Astrocyte (in vitro differentiated cells and primary cell): ENCODE measurements at regions not wholly inside any gene's neighbourhood (a gene's known extent, or its start where the extent isn't known, plus 50 kb on each side); places are given as distances from the start of the nearest gene placed in this dataset.

Experiments used
- DNase-seq: peaks from one replicate; pipeline ENCODE4 v3.0.0-alpha.2; 2010; ENCODE audit warnings: low read depth
- FAIRE-seq: peaks from 2 replicates; lab custom pipeline; 2011; peaks lifted over from hg19 to GRCh38; lab: Jason Lieb, UNC
- H2AFZ ChIP-seq: 2 replicates; pipeline ENCODE4 v1.6.0; 2012; ENCODE audit warnings: low read depth, low read length, inconsistent platforms
- H3K27ac ChIP-seq: 2 replicates; pipeline ENCODE4 v1.5.1; 2011; ENCODE audit warnings: low read depth, low read length, inconsistent platforms
- H3K27me3 ChIP-seq: 2 replicates; pipeline ENCODE4 v1.6.0; 2011; ENCODE audit warnings: low read length, inconsistent platforms; ENCODE audit not compliant: insufficient read depth
- H3K36me3 ChIP-seq: 2 replicates; pipeline ENCODE4 v1.5.1; 2011; ENCODE audit warnings: low read length, inconsistent platforms; ENCODE audit not compliant: insufficient read depth
- H3K4me1 ChIP-seq: 2 replicates; pipeline ENCODE4 v1.5.1; 2011; ENCODE audit warnings: low read length, inconsistent platforms; ENCODE audit not compliant: insufficient read depth
- H3K4me2 ChIP-seq: 2 replicates; pipeline ENCODE4 v1.6.0; 2012; ENCODE audit warnings: low read length, inconsistent platforms
- H3K4me3 ChIP-seq: 2 replicates; pipeline ENCODE4 v1.5.1; 2011; ENCODE audit warnings: low read depth, mild to moderate bottlenecking, low read length, inconsistent platforms; ENCODE audit not compliant: insufficient read depth
- H3K79me2 ChIP-seq: 2 replicates; pipeline ENCODE4 v1.6.0; 2012; ENCODE audit warnings: mild to moderate bottlenecking, low read length, inconsistent platforms; ENCODE audit not compliant: insufficient read depth
- H3K9ac ChIP-seq: 2 replicates; pipeline ENCODE4 v1.6.0; 2012; ENCODE audit warnings: mild to moderate bottlenecking, low read length, inconsistent platforms
- H3K9me3 ChIP-seq: 2 replicates; pipeline ENCODE4 v1.5.1; 2012; ENCODE audit warnings: low read depth, mild to moderate bottlenecking, low read length, inconsistent platforms; ENCODE audit not compliant: insufficient read depth
- H4K20me1 ChIP-seq: 2 replicates; pipeline ENCODE4 v1.6.0; 2012; ENCODE audit warnings: low read length, inconsistent platforms; ENCODE audit not compliant: insufficient read depth
- H3K27ac Mint-ChIP-seq: one replicate; pipeline ENCODE4 v1.8.0; 2021; ENCODE audit warnings: mild to moderate bottlenecking, mixed read lengths; ENCODE audit not compliant: unreplicated experiment
- H3K27me3 Mint-ChIP-seq: one replicate; pipeline ENCODE4 v1.8.0; 2021; ENCODE audit warnings: low read depth, mixed read lengths; ENCODE audit not compliant: unreplicated experiment
- H3K36me3 Mint-ChIP-seq: one replicate; pipeline ENCODE4 v1.8.0; 2021; ENCODE audit warnings: low read depth, mixed read lengths; ENCODE audit not compliant: unreplicated experiment
- H3K4me1 Mint-ChIP-seq: one replicate; pipeline ENCODE4 v1.8.0; 2021; ENCODE audit warnings: low read depth, mixed read lengths; ENCODE audit not compliant: unreplicated experiment
- H3K4me3 Mint-ChIP-seq: one replicate; pipeline ENCODE4 v1.8.0; 2021; ENCODE audit warnings: mild to moderate bottlenecking, moderate library complexity, mixed read lengths; ENCODE audit not compliant: unreplicated experiment
- H3K9me3 Mint-ChIP-seq: one replicate; pipeline ENCODE4 v1.8.0; 2021; ENCODE audit warnings: mild to moderate bottlenecking, mixed read lengths; ENCODE audit not compliant: unreplicated experiment
- CTCF ChIP-seq: IDR thresholded peaks from 2 replicates; pipeline ENCODE4 v1.5.1; 2011; ENCODE audit warnings: low read depth, mild to moderate bottlenecking, inconsistent platforms, low read length, moderate library complexity; ENCODE audit not compliant: insufficient read depth
- EZH2 ChIP-seq: IDR thresholded peaks from 2 replicates; pipeline ENCODE4 v1.6.1; 2012; ENCODE audit warnings: mild to moderate bottlenecking, low read length, inconsistent platforms; ENCODE audit not compliant: insufficient read depth

DNA sequence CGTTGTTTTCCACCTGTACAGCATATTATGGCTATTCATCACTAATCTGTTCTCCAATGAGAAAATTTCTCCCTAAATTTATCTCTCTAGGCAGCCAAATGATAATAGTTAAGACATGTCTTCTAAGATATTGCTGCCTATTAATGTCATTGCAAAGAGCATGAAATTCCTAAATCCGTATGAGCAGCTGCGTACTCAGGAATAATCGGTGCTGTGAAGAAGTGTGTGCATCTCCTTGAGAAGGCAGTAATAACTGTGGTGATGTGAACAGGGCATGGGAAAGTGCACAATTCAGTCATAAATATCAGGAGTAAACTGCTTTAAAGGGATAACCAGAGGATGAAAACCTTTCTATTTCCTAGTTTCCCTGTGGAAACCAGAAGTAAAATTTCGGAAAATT, 112.2 kb downstream of the SLITRK5 start:
- TF ChIP-seq EZH2 (no peak), CTCF (no peak)
- H2AFZ ChIP-seq = no peak overlapping the region
- Mint-ChIP-seq H3K27me3 (no peaks in the 10 kb centered on the region), H3K27ac (no peak overlapping the region), H3K9me3 (no peaks in the 10 kb centered on the region), H3K4me3 (no peak overlapping the region), H3K36me3 (no peaks in the 10 kb centered on the region), H3K4me1 (no peaks in the 10 kb centered on the region)
- H3K9me3 ChIP-seq = no peaks in the 10 kb centered on the region
- H3K9ac ChIP-seq = no peak overlapping the region
- no peaks in the 10 kb centered on the region for H3K79me2 ChIP-seq
- H3K4me1 ChIP-seq = no peaks in the 10 kb centered on the region
- H3K27me3 ChIP-seq = no peaks in the 10 kb centered on the region
- no peaks in the 10 kb centered on the region for H4K20me1 ChIP-seq
- H3K4me3 ChIP-seq = no peak overlapping the region
- DNase-seq = no peak
- H3K36me3 ChIP-seq = no peaks in the 10 kb centered on the region
- FAIRE-seq = no peak
- H3K4me2 ChIP-seq = no peak overlapping the region
- H3K27ac ChIP-seq = no peak overlapping the region

- no peak overlapping the region for H3K9ac ChIP-seq
- H3K79me2 ChIP-seq = no peaks in the 10 kb centered on the region
- no peaks in the 10 kb centered on the region for H3K9me3 ChIP-seq
- no peak overlapping the region for H3K4me3 ChIP-seq
- H3K4me2 ChIP-seq = no peak overlapping the region
- Mint-ChIP-seq H3K36me3 (no peaks in the 10 kb centered on the region), H3K27me3 (no peaks in the 10 kb centered on the region), H3K4me1 (no peaks in the 10 kb centered on the region), H3K9me3 (peaks cover 4% of the 10 kb centered on the region), H3K27ac (no peak overlapping the region), H3K4me3 (no peak overlapping the region)
- TF ChIP-seq CTCF (no peak), EZH2 (no peak)
- FAIRE-seq = no peak
- no peak overlapping the region for H2AFZ ChIP-seq
- no peaks in the 10 kb centered on the region for H4K20me1 ChIP-seq
- no peaks in the 10 kb centered on the region for H3K4me1 ChIP-seq
- H3K27me3 ChIP-seq = no peaks in the 10 kb centered on the region
- H3K27ac ChIP-seq = no peak overlapping the region
- H3K36me3 ChIP-seq = no peaks in the 10 kb centered on the region
- DNase-seq = no peak
Measured at GRCh38 chr13:87788363-87788762, 117.2 kb downstream of the SLITRK5 start.

DNA sequence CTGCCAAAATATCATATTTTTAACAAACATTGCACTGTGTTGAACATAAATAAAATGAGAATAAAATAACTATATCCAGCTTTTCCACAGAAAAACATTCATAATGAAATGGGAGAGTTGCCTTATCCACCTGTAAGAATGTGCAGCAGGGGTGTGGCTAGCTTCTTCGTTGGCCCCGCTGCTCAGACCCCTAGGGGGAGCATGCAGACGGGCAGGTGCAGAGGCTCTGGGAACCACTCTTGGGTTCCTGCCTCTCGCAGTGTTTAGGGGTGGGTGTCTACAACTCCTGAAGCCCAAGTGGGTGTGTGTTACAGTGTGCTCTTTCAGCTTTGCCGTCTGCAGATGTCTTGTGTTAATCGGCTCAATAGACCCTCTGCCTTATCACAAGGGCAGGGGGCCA, 121.7 kb downstream of the SLITRK5 start:
- Histone ChIP-seq H3K27ac (no peak overlapping the region), H2AFZ (no peak overlapping the region), H4K20me1 (no peaks in the 10 kb centered on the region), H3K4me1 (no peaks in the 10 kb centered on the region), H3K27me3 (no peaks in the 10 kb centered on the region), H3K79me2 (no peaks in the 10 kb centered on the region), H3K36me3 (no peaks in the 10 kb centered on the region), H3K4me3 (no peak overlapping the region), H3K4me2 (no peak overlapping the region), H3K9me3 (no peaks in the 10 kb centered on the region), H3K9ac (no peak overlapping the region)
- H3K27ac Mint-ChIP-seq = no peak overlapping the region
- TF ChIP-seq CTCF (no peak), EZH2 (no peak)
- FAIRE-seq (no peak), DNase-seq (no peak)
- no peaks in the 10 kb centered on the region for H3K27me3 Mint-ChIP-seq
- H3K36me3 Mint-ChIP-seq = no peaks in the 10 kb centered on the region
- H3K9me3 Mint-ChIP-seq = peaks cover 4% of the 10 kb centered on the region
- no peaks in the 10 kb centered on the region for H3K4me1 Mint-ChIP-seq
- no peak overlapping the region for H3K4me3 Mint-ChIP-seq
